GM12873 (cell line): ENCODE measurements at regions not wholly inside any gene's neighbourhood (a gene's known extent, or its start where the extent isn't known, plus 50 kb on each side); places are given as distances from the start of the nearest gene placed in this dataset.

Experiments used
- TF ChIP-seq, protein P1 (sequence below): IDR thresholded peaks from 2 replicates; pipeline ENCODE4 v1.5.1; 2012; ENCODE audit warnings: low read depth, mild to moderate bottlenecking, moderate library complexity, low read length, control low read depth; ENCODE audit not compliant: insufficient read depth; ENCODE audit errors: missing control alignments

DNA sequence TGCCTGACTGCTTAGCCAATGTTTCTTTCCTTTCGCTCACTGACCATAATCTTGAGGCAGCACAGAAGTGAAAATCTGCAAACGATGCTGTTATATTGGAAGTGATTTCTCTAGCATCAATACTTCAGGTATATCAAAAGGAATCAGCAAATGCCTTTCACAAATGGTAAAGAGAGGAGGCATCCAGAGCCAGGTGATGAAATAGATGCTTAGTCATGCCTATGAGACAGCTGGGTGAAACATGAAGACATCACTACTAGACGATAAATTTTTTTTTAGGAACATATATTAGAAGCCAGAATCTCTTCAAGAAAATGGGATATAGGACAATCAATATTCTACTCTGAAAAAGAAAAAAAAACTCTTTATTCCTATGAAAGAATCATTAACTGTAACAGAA lies 249.2 kb upstream of the SLC39A10 start:
- TF ChIP-seq, protein P1, sequence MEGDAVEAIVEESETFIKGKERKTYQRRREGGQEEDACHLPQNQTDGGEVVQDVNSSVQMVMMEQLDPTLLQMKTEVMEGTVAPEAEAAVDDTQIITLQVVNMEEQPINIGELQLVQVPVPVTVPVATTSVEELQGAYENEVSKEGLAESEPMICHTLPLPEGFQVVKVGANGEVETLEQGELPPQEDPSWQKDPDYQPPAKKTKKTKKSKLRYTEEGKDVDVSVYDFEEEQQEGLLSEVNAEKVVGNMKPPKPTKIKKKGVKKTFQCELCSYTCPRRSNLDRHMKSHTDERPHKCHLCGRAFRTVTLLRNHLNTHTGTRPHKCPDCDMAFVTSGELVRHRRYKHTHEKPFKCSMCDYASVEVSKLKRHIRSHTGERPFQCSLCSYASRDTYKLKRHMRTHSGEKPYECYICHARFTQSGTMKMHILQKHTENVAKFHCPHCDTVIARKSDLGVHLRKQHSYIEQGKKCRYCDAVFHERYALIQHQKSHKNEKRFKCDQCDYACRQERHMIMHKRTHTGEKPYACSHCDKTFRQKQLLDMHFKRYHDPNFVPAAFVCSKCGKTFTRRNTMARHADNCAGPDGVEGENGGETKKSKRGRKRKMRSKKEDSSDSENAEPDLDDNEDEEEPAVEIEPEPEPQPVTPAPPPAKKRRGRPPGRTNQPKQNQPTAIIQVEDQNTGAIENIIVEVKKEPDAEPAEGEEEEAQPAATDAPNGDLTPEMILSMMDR = no peak

DNA sequence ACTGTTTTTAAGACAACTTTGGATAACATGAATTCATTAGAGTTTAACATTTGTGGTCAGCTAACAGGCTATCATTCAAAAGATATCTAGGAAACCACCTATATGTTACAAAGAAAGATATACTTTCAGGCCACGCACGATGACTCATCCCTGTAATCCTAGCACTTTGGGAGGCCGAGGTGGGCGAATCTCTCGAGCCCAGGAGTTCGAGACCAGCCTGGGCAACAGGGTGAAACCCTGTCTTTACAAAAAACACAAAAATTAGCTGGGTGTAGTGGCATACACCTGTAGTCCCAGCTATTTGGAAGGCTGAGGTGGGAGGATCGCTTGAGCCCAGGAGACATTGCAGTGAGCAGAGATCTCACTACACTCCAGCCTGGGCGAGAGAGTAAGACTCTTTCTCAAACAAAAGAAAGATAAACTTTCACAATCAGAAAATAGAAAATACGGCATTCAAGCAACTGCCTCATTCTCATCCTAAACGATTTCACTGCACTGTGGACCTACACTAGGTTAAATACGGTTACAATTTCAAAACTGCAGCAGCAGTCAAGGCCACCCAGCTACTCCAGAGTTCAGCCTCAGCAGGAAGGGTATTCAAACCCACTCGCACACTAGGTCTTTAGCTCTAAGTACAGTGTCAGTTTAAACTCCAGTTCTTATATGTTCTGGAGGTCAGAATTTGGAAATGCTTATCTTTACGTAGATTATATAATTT lies 250.0 kb upstream of the SLC39A10 start:
- TF ChIP-seq, protein P1 = no peak

GRCh38 chr2:195404651-195405050 lies 252.4 kb upstream of the SLC39A10 start:
- TF ChIP-seq, protein P1 = no peak

DNA sequence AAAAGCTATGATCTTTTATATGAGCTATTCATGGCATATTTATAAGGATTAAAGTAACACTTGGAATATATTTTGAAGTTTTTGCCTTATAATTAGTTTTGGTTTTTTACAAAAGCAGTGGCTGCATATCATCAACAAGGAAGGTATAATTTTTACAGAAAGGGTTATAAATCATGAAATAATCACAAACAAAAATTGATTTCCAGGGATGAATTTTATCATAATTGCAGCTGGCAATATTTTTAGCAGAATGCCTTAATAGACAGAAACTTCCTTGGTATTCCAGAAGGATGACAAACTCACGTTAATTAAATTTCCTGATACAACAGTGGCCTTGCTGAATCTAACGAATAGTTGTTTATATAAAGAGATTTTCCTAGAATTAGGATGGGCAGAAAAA lies 260.5 kb upstream of the SLC39A10 start:
- TF ChIP-seq, protein P1 = no peak

DNA sequence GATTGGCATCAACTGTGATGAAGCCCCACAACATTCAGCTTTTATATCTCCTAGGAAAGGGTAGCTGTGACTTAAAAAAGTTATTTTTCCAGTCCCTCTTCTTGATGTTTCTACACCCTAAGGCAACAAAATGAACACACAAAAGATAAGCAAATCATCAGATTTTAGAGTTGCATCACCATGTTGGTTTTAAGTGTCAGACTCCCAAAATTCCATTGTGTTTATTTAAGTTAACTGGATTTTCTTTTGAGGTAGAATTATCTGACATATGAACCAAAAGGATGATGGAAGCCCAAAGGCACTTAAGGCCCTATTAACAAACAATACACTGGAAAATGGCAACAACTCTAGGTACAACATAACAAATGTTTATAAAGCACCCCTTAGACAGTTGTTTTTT lies 261.7 kb upstream of the SLC39A10 start:
- TF ChIP-seq, protein P1 = no peak

DNA sequence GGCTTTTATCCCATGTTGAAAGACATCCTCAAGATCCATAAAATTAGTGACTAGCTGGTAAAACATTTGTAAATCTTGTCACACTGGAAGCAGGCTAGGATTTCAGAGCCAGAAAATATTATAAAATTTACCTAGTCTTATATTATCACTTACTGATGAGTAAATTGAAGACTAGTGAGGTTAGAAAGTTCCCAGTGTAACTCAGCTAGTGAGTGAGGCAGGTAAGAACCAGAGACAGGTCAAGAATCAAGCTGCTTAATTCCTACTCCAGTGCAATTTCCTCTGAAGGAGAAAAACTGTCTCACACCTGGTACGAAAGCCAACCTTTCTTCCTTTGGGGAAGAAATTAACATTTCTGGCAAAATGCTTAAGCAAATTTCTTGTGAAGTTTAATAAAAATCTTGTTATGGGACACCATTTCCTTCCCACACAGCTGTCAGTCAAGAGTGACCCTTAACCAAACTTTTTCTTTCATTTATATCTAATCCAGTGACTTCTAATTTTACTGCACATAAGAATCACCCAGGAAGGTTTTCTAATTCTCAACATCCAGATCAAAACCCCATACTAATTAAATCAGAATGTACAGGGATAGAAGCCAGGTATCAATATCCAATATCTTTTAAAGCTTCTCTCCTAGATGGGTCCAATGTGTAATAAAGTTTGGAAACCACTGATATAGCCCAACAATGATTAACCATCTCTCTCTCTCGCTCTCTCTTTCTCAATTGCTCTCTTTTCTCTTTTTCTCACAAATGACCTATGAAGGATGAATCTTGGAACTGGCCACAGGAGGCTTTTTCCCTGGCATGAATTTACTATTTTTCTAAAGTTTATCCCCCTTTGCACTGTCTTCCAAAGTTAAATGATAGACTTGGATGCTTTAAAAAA lies 264.3 kb upstream of the SLC39A10 start:
- TF ChIP-seq, protein P1 = no peak

DNA sequence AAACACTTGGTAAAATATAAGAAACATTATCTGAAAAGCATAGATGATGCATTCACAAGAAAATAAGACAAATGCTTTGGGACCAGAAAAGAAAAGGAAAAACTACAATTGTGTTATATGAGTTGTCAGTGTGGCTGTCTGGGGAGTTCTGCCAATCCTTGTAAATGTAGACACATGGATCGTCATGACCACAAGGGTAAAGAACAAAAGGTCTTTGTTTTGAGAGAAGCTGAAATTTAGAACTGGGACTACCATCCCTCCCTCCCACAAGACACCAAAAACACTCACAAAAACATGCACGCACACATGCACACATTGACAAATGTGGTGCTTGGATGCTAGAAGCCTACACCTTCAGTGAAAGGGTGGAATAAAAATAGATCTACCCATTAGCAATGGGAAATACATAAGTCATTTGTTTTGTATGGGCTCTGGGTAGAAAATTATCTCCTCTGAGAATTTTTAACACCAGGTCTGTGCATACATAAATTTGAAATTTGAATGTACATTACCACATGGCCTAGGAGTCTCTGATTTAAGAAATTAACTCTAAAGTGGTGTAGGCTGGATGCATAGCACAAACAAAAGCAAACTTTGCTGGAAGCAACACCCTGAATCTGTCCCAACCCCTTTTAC lies 266.2 kb upstream of the SLC39A10 start:
- TF ChIP-seq, protein P1 = no peak
